Endodermal cell (in vitro differentiated cells): ENCODE measurements at regions not wholly inside any gene's neighbourhood (a gene's known extent, or its start where the extent isn't known, plus 50 kb on each side); places are given as distances from the start of the nearest gene placed in this dataset.

Experiments used
- DNase-seq: peaks from one replicate; pipeline ENCODE4 v3.0.0-alpha.2; 2017
- H3K27ac ChIP-seq: 2 replicates; pipeline ENCODE4 v1.5.1; 2013; ENCODE audit warnings: mild to moderate bottlenecking, low read depth, low read length, moderate library complexity
- H3K27me3 ChIP-seq: 2 replicates; pipeline ENCODE4 v1.6.1; 2013; ENCODE audit warnings: mild to moderate bottlenecking, low read length, moderate library complexity; ENCODE audit not compliant: insufficient read depth, control insufficient read depth, poor library complexity, severe bottlenecking
- H3K36me3 ChIP-seq: 2 replicates; pipeline ENCODE4 v1.7.0; 2013; ENCODE audit warnings: mild to moderate bottlenecking, low read length, moderate library complexity; ENCODE audit not compliant: control insufficient read depth, insufficient read depth
- H3K4me1 ChIP-seq: one replicate; pipeline ENCODE4 v1.7.0; 2013; ENCODE audit warnings: low read length; ENCODE audit not compliant: control insufficient read depth, insufficient read depth
- H3K4me3 ChIP-seq: 2 replicates; pipeline ENCODE4 v1.5.1; 2013; ENCODE audit warnings: mild to moderate bottlenecking, low read length, moderate library complexity
- H3K9ac ChIP-seq: 2 replicates; pipeline ENCODE4 v1.6.1; 2013; ENCODE audit warnings: mild to moderate bottlenecking, low read length, moderate library complexity; ENCODE audit not compliant: poor library complexity, severe bottlenecking; ENCODE audit errors: extremely low read depth
- H3K9me3 ChIP-seq: 2 replicates; pipeline ENCODE4 v1.6.1; 2013; ENCODE audit warnings: mild to moderate bottlenecking, low read length, moderate library complexity; ENCODE audit not compliant: control insufficient read depth
- H3K27ac Mint-ChIP-seq: 2 replicates; pipeline ENCODE4 v1.8.0; 2020; ENCODE audit warnings: mixed read lengths
- H3K27me3 Mint-ChIP-seq: 2 replicates; pipeline ENCODE4 v1.8.0; 2021; ENCODE audit warnings: mild to moderate bottlenecking, mixed read lengths; ENCODE audit not compliant: insufficient read depth
- H3K36me3 Mint-ChIP-seq: 2 replicates; pipeline ENCODE4 v1.8.0; 2020; ENCODE audit warnings: low read depth, mixed read lengths
- H3K4me1 Mint-ChIP-seq: 2 replicates; pipeline ENCODE4 v1.8.0; 2020; ENCODE audit warnings: mixed read lengths
- H3K4me3 Mint-ChIP-seq: 2 replicates; pipeline ENCODE4 v1.8.0; 2020; ENCODE audit warnings: mild to moderate bottlenecking, moderate library complexity, mixed read lengths
- H3K9me3 Mint-ChIP-seq: 2 replicates; pipeline ENCODE4 v1.8.0; 2020; ENCODE audit warnings: mild to moderate bottlenecking, mixed read lengths
- WGBS, 2 experiments: methylation state at CpG; one replicate each; pipeline versions ENCODE4 v1.1.5 to v1.1.7; 2013; ENCODE audit warnings: missing lambda C conversion rate in 2 of 2, mixed read lengths in 1 of 2; ENCODE audit not compliant: insufficient coverage in 1 of 2, insufficient read length in 1 of 2; 5-methylcytosine and 5-hydroxymethylcytosine counted together
- TF ChIP-seq, protein P1 (sequence below): fragments of 200-600 bp; sonication (generic); conservative IDR thresholded peaks from 2 replicates; pipeline ENCODE4 v1.5.0; 2021; ENCODE audit warnings: antibody characterized with exemption, mild to moderate bottlenecking

DNA sequence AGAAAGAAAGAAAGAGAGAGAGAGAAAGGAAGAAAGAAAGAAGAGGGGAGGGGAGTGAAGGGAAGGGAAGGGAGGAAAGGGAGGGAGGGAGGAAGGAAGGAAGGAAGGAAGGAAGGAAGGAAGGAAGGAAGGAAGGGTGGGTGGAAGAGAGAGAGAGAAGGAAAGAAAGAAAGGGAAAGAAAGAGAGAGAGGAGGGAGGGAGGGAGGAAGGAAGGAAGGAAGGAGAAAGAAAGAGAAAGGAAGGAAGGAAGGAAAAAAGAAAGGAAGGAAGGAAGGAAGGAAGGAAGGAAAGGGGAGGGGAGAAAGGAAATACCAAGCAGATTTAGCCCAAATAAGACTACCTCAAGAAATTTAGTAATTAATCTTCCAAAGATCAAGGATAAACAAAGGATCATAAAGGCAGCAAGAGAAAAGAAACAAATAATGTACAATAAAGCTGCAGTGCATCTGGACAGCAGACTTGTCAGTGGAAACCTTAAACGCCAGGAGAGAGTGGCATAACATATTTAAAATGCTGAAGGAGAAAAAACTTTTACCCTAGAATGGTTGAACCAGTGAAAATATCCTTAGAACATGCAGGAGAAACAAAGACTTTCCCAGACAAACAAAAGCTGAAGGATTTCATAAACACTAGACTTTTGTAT, 427.6 kb downstream of the TBL1XR1 start:
- Histone ChIP-seq H3K9ac (no peak overlapping the region), H3K36me3 (peaks cover 1% of the 10 kb centered on the region), H3K4me3 (no peak overlapping the region), H3K27ac (no peak overlapping the region), H3K27me3 (no peaks in the 10 kb centered on the region), H3K9me3 (peaks cover 54% of the 10 kb centered on the region), H3K4me1 (no peaks in the 10 kb centered on the region)
- no peaks in the 10 kb centered on the region for H3K4me1 Mint-ChIP-seq
- peaks cover 44% of the 10 kb centered on the region for H3K9me3 Mint-ChIP-seq
- no peak for DNase-seq
- H3K27me3 Mint-ChIP-seq: no peaks in the 10 kb centered on the region
- no peak overlapping the region for H3K27ac Mint-ChIP-seq
- 100% methylated on average over 1 of the region's 1 CpG for WGBS, 2 experiments
- TF ChIP-seq, protein P1, sequence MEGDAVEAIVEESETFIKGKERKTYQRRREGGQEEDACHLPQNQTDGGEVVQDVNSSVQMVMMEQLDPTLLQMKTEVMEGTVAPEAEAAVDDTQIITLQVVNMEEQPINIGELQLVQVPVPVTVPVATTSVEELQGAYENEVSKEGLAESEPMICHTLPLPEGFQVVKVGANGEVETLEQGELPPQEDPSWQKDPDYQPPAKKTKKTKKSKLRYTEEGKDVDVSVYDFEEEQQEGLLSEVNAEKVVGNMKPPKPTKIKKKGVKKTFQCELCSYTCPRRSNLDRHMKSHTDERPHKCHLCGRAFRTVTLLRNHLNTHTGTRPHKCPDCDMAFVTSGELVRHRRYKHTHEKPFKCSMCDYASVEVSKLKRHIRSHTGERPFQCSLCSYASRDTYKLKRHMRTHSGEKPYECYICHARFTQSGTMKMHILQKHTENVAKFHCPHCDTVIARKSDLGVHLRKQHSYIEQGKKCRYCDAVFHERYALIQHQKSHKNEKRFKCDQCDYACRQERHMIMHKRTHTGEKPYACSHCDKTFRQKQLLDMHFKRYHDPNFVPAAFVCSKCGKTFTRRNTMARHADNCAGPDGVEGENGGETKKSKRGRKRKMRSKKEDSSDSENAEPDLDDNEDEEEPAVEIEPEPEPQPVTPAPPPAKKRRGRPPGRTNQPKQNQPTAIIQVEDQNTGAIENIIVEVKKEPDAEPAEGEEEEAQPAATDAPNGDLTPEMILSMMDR: no peak
- peaks cover 20% of the 10 kb centered on the region for H3K36me3 Mint-ChIP-seq
- no peak overlapping the region for H3K4me3 Mint-ChIP-seq

DNA sequence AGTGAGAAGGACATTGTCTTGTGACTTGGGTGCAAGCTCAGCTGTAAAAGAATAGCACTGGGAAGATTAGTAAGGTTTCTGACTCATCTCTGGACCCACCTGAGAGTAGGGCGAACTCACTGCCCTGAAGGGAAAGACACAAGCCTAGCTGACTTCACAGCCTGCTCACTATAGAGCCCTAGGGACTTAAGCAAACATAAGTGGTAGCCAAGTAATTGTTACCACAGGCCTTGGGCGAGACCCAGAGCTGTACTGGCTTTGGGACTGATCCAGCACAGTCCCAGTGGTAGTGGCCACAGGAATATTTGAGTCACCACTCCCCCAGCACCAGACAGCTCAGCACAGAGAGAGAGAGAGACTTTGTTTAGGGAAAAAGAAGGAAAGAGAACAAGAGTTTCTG, 429.9 kb downstream of the TBL1XR1 start:
- Histone ChIP-seq H3K4me3 (no peak overlapping the region), H3K27me3 (no peaks in the 10 kb centered on the region), H3K36me3 (peaks cover 10% of the 10 kb centered on the region), H3K4me1 (no peaks in the 10 kb centered on the region), H3K9me3 (peaks cover 49% of the 10 kb centered on the region), H3K9ac (no peak overlapping the region), H3K27ac (no peak overlapping the region)
- H3K4me1 Mint-ChIP-seq: no peaks in the 10 kb centered on the region
- 61 to 100% methylated on average over 1 to 2 of the region's 2 CpGs for WGBS, 2 experiments
- H3K36me3 Mint-ChIP-seq: peaks cover 19% of the 10 kb centered on the region
- DNase-seq: no peak
- H3K27ac Mint-ChIP-seq: no peak overlapping the region
- H3K4me3 Mint-ChIP-seq: no peak overlapping the region
- H3K27me3 Mint-ChIP-seq: no peaks in the 10 kb centered on the region
- H3K9me3 Mint-ChIP-seq: peaks cover 40% of the 10 kb centered on the region
- TF ChIP-seq, protein P1: no peak

DNA sequence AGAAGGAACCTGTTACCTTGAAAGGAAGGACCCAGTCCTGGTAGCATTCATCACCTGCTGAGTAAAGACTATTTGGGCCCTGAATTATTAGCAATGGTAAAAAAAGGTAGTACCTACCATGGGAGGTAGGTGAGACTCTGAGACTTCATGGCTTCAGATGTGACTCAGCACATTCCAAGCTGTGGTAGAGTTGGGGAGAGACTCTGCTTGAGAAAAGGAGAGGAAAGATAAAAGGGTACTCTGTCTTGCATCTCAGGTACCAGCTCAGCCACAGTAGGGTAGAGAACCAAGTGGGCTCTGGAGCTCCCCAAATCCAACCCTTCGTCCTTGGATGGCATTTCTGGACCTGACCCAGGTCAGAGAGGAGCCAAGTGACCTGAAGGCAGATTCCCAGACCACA, 430.4 kb downstream of the TBL1XR1 start:
- Mint-ChIP-seq H3K4me1 (no peaks in the 10 kb centered on the region), H3K27me3 (no peaks in the 10 kb centered on the region), H3K27ac (no peak overlapping the region), H3K4me3 (no peak overlapping the region), H3K9me3 (peaks cover 35% of the 10 kb centered on the region), H3K36me3 (peaks cover 16% of the 10 kb centered on the region)
- H3K27ac ChIP-seq: no peak overlapping the region
- DNase-seq: no peak
- TF ChIP-seq, protein P1: no peak
- H3K4me3 ChIP-seq: no peak overlapping the region
- H3K9ac ChIP-seq: no peak overlapping the region
- 93% methylated on average over 1 of the region's 1 CpG; no CpG with 5 or more reads in 1 of the 2 experiments for WGBS, 2 experiments
- no peaks in the 10 kb centered on the region for H3K27me3 ChIP-seq
- H3K4me1 ChIP-seq: no peaks in the 10 kb centered on the region
- peaks cover 44% of the 10 kb centered on the region for H3K9me3 ChIP-seq
- H3K36me3 ChIP-seq: peaks cover 10% of the 10 kb centered on the region
